ENCODE measurements at regions not wholly inside any gene's neighbourhood (a gene's known extent, or its start where the extent isn't known, plus 50 kb on each side); places are given as distances from the start of the nearest gene placed in this dataset.

- Histone ChIP-seq H3K36me3 (no peaks in the 10 kb centered on the region), H3K4me1 (no peaks in the 10 kb centered on the region), H3K27me3 (no peaks in the 10 kb centered on the region), H3K27ac (no peak overlapping the region), H3K9me3 (no peaks in the 10 kb centered on the region), H3K4me3 (no peak overlapping the region)
- TF ChIP-seq, protein P1, sequence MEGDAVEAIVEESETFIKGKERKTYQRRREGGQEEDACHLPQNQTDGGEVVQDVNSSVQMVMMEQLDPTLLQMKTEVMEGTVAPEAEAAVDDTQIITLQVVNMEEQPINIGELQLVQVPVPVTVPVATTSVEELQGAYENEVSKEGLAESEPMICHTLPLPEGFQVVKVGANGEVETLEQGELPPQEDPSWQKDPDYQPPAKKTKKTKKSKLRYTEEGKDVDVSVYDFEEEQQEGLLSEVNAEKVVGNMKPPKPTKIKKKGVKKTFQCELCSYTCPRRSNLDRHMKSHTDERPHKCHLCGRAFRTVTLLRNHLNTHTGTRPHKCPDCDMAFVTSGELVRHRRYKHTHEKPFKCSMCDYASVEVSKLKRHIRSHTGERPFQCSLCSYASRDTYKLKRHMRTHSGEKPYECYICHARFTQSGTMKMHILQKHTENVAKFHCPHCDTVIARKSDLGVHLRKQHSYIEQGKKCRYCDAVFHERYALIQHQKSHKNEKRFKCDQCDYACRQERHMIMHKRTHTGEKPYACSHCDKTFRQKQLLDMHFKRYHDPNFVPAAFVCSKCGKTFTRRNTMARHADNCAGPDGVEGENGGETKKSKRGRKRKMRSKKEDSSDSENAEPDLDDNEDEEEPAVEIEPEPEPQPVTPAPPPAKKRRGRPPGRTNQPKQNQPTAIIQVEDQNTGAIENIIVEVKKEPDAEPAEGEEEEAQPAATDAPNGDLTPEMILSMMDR (IDR thresholded peaks at IDR 0.05), result no peak
- TF ChIP-seq EP300 (IDR thresholded peaks at IDR 0.05) (no peak), POLR2A (IDR thresholded peaks at IDR 0.05) (no peak)
- DNase-seq (ENCODE audit: low spot score in 2 of 2), result no peak
- 37 to 49% methylated on average over 3 of the region's 3 CpGs for WGBS, 2 donors
Measured at GRCh38 chr10:57221674-57222073, 860.6 kb upstream of the ZWINT start.

DNA sequence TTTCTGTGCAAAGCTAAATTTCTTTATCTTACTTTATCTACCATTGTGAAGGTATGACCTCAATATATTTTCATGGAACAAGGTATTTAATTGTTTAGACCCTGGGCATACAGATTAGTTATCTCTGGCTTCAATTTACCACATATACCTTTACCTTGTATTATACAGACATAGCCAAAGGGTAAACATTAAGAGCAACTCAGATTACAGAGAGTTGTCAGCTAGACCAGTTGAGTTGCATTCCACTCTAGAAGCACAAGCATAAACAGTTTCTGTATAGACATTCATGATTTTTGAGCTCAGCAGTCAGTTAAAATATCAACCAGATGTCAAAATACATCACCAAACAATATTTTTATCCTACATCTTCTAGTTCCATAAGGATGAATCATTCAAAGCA is 857.3 kb upstream of the ZWINT start:
- Histone ChIP-seq H3K36me3 (no peaks in the 10 kb centered on the region), H3K27ac (no peak overlapping the region), H3K4me3 (no peak overlapping the region), H3K27me3 (no peaks in the 10 kb centered on the region), H3K4me1 (no peaks in the 10 kb centered on the region), H3K9me3 (no peaks in the 10 kb centered on the region)
- TF ChIP-seq, protein P1 (IDR thresholded peaks at IDR 0.05), result no peak
- no peak for DNase-seq (ENCODE audit: low spot score in 2 of 2)

- H3K4me1 ChIP-seq, result no peaks in the 10 kb centered on the region
- no peaks in the 10 kb centered on the region for H3K36me3 ChIP-seq
- no peaks in the 10 kb centered on the region for H3K9me3 ChIP-seq
- WGBS, 2 donors, result 54 to 56% methylated on average over 1 of the region's 1 CpG
- no peak for TF ChIP-seq EP300 (IDR thresholded peaks at IDR 0.05)
- TF ChIP-seq, protein P1 (IDR thresholded peaks at IDR 0.05), result no peak
- no peak for TF ChIP-seq POLR2A (IDR thresholded peaks at IDR 0.05)
- no peak for DNase-seq (ENCODE audit: low spot score in 2 of 2)
- H3K4me3 ChIP-seq, result no peak overlapping the region
- no peak overlapping the region for H3K27ac ChIP-seq
- H3K27me3 ChIP-seq, result no peaks in the 10 kb centered on the region
Measured at GRCh38 chr10:57202356-57202755, 841.3 kb upstream of the ZWINT start.

- Histone ChIP-seq H3K36me3 (no peaks in the 10 kb centered on the region), H3K4me3 (no peak overlapping the region), H3K27me3 (no peaks in the 10 kb centered on the region), H3K9me3 (no peaks in the 10 kb centered on the region), H3K4me1 (no peaks in the 10 kb centered on the region), H3K27ac (no peak overlapping the region)
- 37 to 41% methylated on average over 1 of the region's 1 CpG for WGBS, 2 donors
- TF ChIP-seq, protein P1 (IDR thresholded peaks at IDR 0.05), result no peak
- no peak for TF ChIP-seq POLR2A (IDR thresholded peaks at IDR 0.05)
- TF ChIP-seq EP300 (IDR thresholded peaks at IDR 0.05), result no peak
- no peak for DNase-seq (ENCODE audit: low spot score in 2 of 2)
Measured at GRCh38 chr10:57188846-57189245, 827.8 kb upstream of the ZWINT start.

- no peaks in the 10 kb centered on the region for H3K36me3 ChIP-seq
- no peaks in the 10 kb centered on the region for H3K27me3 ChIP-seq
- no peak overlapping the region for H3K4me3 ChIP-seq
- WGBS, 2 donors, result 80 to 82% methylated on average over 1 of the region's 1 CpG
- TF ChIP-seq EP300 (IDR thresholded peaks at IDR 0.05), result no peak
- TF ChIP-seq, protein P1 (IDR thresholded peaks at IDR 0.05), result no peak
- TF ChIP-seq POLR2A (IDR thresholded peaks at IDR 0.05), result no peak
- no peaks in the 10 kb centered on the region for H3K9me3 ChIP-seq
- H3K4me1 ChIP-seq, result no peaks in the 10 kb centered on the region
- no peak for DNase-seq (ENCODE audit: low spot score in 2 of 2)
- no peak overlapping the region for H3K27ac ChIP-seq
Measured at GRCh38 chr10:57186201-57186600, 825.1 kb upstream of the ZWINT start.

Measured in tibial nerve (tissue), 4 donors.